Natural killer cell treated with Interleukin-12 subunit alpha and Interleukin-12 subunit beta and Interleukin-15 and Interleukin-18, amount 100 ng/mL, for 72 hours (primary cell): ENCODE measurements at regions not wholly inside any gene's neighbourhood (a gene's known extent, or its start where the extent isn't known, plus 50 kb on each side); places are given as distances from the start of the nearest gene placed in this dataset.

ENCODE experiments used
- ATAC-seq, 2 donors: fragments of 150-1000 bp; cut with Tn5 transposase in 1 of 2; sonication (Bioruptor Pico), chemical (Tn5 transposase) in 1 of 2; 2 replicates each; pipeline ENCODE4 v1.10.0; 2021
- DNase-seq: peaks from one replicate; pipeline ENCODE4 v3.0.0; 2022; ENCODE audit warnings: low spot score
- H3K27ac Mint-ChIP-seq, 2 donors: 1 replicate in 1 of 2; 2 replicates in 1 of 2; pipeline ENCODE4 v1.8.0; 2022; ENCODE audit warnings: mixed read lengths in 2 of 2, mild to moderate bottlenecking in 1 of 2, moderate library complexity in 1 of 2
- H3K27me3 Mint-ChIP-seq, 2 donors: 1 replicate in 1 of 2; 2 replicates in 1 of 2; pipeline ENCODE4 v1.8.0; 2022; ENCODE audit warnings: mixed read lengths in 2 of 2
- H3K36me3 Mint-ChIP-seq: one replicate; pipeline ENCODE4 v1.8.0; 2022; ENCODE audit warnings: mixed read lengths
- H3K4me1 Mint-ChIP-seq, 2 donors: 1 replicate in 1 of 2; 2 replicates in 1 of 2; pipeline ENCODE4 v1.8.0; 2022; ENCODE audit warnings: low read depth in 2 of 2, mixed read lengths in 2 of 2, mild to moderate bottlenecking in 1 of 2
- H3K4me3 Mint-ChIP-seq: one replicate; pipeline ENCODE4 v1.8.0; 2022; ENCODE audit warnings: mixed read lengths
- H3K9me3 Mint-ChIP-seq: 2 replicates; pipeline ENCODE4 v1.8.0; 2022; ENCODE audit warnings: mixed read lengths

GRCh38 chr4:24742335-24742734 is 53.0 kb upstream of the SOD3 start:
- Mint-ChIP-seq H3K36me3 (no peaks in the 10 kb centered on the region), H3K27me3 (peaks cover 0 to 6% of the 10 kb centered on the region in 2 donors), H3K9me3 (peaks cover 3% of the 10 kb centered on the region), H3K27ac (no peak overlapping the region), H3K4me1 (no peaks in the 10 kb centered on the region), H3K4me3 (no peak overlapping the region)
- no peak for DNase-seq
- no peak for ATAC-seq

GRCh38 chr4:24742773-24743172 is 52.6 kb upstream of the SOD3 start:
- ATAC-seq: no peak
- Mint-ChIP-seq H3K36me3 (no peaks in the 10 kb centered on the region), H3K4me1 (no peaks in the 10 kb centered on the region), H3K27ac (no peak overlapping the region), H3K4me3 (no peak overlapping the region), H3K9me3 (peaks cover 3% of the 10 kb centered on the region), H3K27me3 (peaks cover 0 to 6% of the 10 kb centered on the region in 2 donors)
- DNase-seq: no peak

DNA sequence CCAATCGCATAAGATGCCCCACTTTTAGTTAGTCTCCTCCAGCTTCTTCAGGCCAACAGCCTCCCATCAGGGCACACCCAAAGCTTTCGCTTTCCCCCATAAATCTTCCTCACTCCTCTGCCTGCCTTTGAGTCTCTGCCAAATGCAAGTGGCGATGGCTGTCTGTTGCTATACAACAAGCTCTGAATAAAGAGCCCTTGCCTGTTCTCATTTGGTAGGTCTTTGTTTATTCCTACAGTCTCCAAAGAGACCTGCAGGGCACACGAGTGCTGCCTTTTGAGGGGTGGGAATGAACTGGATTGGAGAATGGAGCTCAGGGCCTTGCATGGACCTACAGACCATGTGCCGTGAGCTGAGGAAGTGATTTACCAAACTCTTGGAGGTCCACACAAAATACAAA is 52.2 kb upstream of the SOD3 start:
- H3K27ac Mint-ChIP-seq: no peak overlapping the region
- H3K4me1 Mint-ChIP-seq: no peaks in the 10 kb centered on the region
- ATAC-seq: no peak
- no peak for DNase-seq
- peaks cover 0 to 8% of the 10 kb centered on the region in 2 donors for H3K27me3 Mint-ChIP-seq
- H3K4me3 Mint-ChIP-seq: no peak overlapping the region
- H3K9me3 Mint-ChIP-seq: peaks cover 3% of the 10 kb centered on the region
- no peaks in the 10 kb centered on the region for H3K36me3 Mint-ChIP-seq

DNA sequence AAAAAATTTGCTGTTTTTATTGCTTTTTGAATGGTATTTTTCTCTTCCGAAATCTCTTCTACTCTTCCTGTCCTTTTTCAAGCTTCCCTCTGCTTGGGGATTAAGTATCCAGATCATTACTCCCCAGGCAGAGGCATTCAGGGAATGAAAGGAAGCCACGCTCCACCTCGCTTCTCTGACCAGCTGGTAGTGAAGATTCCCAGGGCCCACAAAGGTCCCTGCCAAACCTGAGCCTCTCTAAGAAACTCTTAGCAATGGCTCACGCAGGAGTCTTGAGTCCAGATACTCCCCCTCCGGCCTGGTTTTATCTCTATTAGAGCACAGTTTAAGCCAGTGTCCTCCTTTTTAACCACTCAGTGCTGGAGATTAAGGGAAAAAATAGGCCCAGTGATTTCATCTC is 51.4 kb upstream of the SOD3 start:
- no peak overlapping the region for H3K4me3 Mint-ChIP-seq
- peaks cover 6% of the 10 kb centered on the region for H3K9me3 Mint-ChIP-seq
- no peaks in the 10 kb centered on the region for H3K36me3 Mint-ChIP-seq
- peaks cover 0 to 12% of the 10 kb centered on the region in 2 donors for H3K27me3 Mint-ChIP-seq
- DNase-seq (no peak), ATAC-seq (no peak)
- no peak overlapping the region for H3K27ac Mint-ChIP-seq
- no peaks in the 10 kb centered on the region for H3K4me1 Mint-ChIP-seq

- peaks cover 0 to 12% of the 10 kb centered on the region in 2 donors for H3K27me3 Mint-ChIP-seq
Observed at GRCh38 chr4:24745172-24745895, 50.0 kb upstream of the SOD3 start.

More at GRCh38 chr4:24745172-24745895, 50.0 kb upstream of the SOD3 start:
- H3K9me3 Mint-ChIP-seq: peaks cover 6% of the 10 kb centered on the region
- H3K4me3 Mint-ChIP-seq: no peak overlapping the region
- DNase-seq: no peak
- no peak for ATAC-seq
- no peaks in the 10 kb centered on the region for H3K4me1 Mint-ChIP-seq
- no peak overlapping the region for H3K27ac Mint-ChIP-seq
- H3K36me3 Mint-ChIP-seq: no peaks in the 10 kb centered on the region
